ENCODE measurements at regions not wholly inside any gene's neighbourhood (a gene's known extent, or its start where the extent isn't known, plus 50 kb on each side); places are given as distances from the start of the nearest gene placed in this dataset.
A peak's percentile ranks its signal among the peaks of the same experiment; 100 is the strongest.

GRCh38 chr18:33835419-33835818 lies 257.4 kb downstream of the ASXL3 start:
- TF ChIP-seq, protein P1, sequence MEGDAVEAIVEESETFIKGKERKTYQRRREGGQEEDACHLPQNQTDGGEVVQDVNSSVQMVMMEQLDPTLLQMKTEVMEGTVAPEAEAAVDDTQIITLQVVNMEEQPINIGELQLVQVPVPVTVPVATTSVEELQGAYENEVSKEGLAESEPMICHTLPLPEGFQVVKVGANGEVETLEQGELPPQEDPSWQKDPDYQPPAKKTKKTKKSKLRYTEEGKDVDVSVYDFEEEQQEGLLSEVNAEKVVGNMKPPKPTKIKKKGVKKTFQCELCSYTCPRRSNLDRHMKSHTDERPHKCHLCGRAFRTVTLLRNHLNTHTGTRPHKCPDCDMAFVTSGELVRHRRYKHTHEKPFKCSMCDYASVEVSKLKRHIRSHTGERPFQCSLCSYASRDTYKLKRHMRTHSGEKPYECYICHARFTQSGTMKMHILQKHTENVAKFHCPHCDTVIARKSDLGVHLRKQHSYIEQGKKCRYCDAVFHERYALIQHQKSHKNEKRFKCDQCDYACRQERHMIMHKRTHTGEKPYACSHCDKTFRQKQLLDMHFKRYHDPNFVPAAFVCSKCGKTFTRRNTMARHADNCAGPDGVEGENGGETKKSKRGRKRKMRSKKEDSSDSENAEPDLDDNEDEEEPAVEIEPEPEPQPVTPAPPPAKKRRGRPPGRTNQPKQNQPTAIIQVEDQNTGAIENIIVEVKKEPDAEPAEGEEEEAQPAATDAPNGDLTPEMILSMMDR (IDR thresholded peaks at IDR 0.05; ENCODE audit: insufficient read depth, low read depth, low read length, missing control alignments) = no peak
- H3K4me3 ChIP-seq (ENCODE audit: low read length) = no peak overlapping the region
- DNase-seq (ENCODE audit: low read depth) = no peak

- DNase-seq (ENCODE audit: low read depth) = no peak
- no peak overlapping the region for H3K4me3 ChIP-seq (ENCODE audit: low read length)
- TF ChIP-seq, protein P1 (IDR thresholded peaks at IDR 0.05; ENCODE audit: insufficient read depth, low read depth, low read length, missing control alignments) = no peak
Observed at GRCh38 chr18:33833842-33834241, 255.8 kb downstream of the ASXL3 start.

DNA sequence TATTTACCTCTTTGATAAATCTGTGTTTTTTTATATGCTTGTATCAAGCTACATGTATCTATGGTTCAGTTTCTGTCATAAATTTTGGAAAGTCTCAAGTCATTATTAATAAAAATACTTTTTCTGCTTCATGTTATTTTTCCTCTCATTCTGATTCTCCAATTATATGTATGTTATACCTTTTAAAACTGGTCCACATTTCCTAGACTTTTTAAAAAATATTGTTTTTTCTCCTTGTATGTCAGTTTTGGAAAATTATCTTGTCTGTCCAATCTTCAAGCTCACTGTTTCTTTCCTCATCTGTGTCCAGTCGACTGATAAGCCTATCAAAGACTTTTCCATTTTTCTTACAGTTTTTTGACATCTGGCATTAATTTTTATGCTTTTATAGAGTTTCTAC lies 253.4 kb downstream of the ASXL3 start:
- H3K4me3 ChIP-seq (ENCODE audit: low read length) = no peak overlapping the region
- no peak for DNase-seq (ENCODE audit: low read depth)
- TF ChIP-seq, protein P1 (IDR thresholded peaks at IDR 0.05; ENCODE audit: insufficient read depth, low read depth, low read length, missing control alignments) = no peak

DNA sequence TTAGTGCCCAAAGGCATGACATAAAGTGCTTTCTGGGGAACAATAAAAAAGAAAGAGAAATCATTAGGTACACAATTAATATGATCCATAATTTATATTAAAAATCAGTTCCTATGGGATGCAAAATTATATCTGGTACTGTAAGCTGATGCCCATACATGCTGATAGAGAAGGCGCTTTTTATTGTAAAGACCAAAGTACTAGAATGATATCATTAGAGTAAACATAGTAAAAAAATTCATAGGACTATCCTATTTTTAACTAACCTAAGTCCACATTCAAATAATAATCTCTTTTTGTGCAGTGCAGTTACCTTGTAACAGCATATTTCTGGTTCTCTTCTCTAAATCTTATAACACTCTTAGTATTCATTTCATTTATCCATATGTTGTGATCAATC lies 252.2 kb downstream of the ASXL3 start:
- no peak overlapping the region for H3K4me3 ChIP-seq (ENCODE audit: low read length)
- TF ChIP-seq, protein P1 (IDR thresholded peaks at IDR 0.05; ENCODE audit: insufficient read depth, low read depth, low read length, missing control alignments) = no peak
- no peak for DNase-seq (ENCODE audit: low read depth)

GRCh38 chr18:33828949-33829348 lies 250.9 kb downstream of the ASXL3 start:
- no peak overlapping the region for H3K4me3 ChIP-seq (ENCODE audit: low read length)
- TF ChIP-seq, protein P1 (IDR thresholded peaks at IDR 0.05; ENCODE audit: insufficient read depth, low read depth, low read length, missing control alignments) = no peak
- DNase-seq (ENCODE audit: low read depth) = no peak

- TF ChIP-seq, protein P1 (IDR thresholded peaks at IDR 0.05; ENCODE audit: insufficient read depth, low read depth, low read length, missing control alignments) = no peak
- DNase-seq (ENCODE audit: low read depth) = no peak
- H3K4me3 ChIP-seq (ENCODE audit: low read length) = no peak overlapping the region
Observed at GRCh38 chr18:33826151-33826550, 248.1 kb downstream of the ASXL3 start.

DNA sequence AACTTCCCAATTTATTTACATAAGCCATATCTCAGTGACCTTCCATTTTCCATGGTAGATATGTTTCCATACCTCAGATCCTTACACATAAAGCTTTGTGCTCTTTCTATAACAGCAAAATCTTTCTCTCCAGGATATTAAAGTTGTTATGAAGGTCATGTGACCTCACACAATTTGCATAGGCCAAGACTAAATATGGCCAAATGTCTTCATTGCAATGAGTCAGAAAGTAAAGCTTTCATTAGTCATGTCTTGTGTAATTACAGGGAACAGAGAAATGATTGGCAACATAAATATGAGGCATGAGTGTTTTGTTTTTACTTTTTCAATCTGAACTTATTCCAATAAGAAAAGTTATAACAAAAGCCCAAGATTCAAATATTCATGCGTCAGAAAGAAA lies 243.5 kb downstream of the ASXL3 start:
- TF ChIP-seq, protein P1 (IDR thresholded peaks at IDR 0.05; ENCODE audit: insufficient read depth, low read depth, low read length, missing control alignments) = no peak
- no peak overlapping the region for H3K4me3 ChIP-seq (ENCODE audit: low read length)
- peak; percentile 84 for DNase-seq (ENCODE audit: low read depth)

Data from epithelial cell of esophagus (primary cell).